Activated CD4-positive, alpha-beta T cell treated with anti-CD3 and anti-CD28 coated beads, Interleukin-2, amount 10 ng/mL, durations not matched to agents 24 days and 14 days (primary cell): ENCODE measurements at regions not wholly inside any gene's neighbourhood (a gene's known extent, or its start where the extent isn't known, plus 50 kb on each side); places are given as distances from the start of the nearest gene placed in this dataset.
"Not testable (repeated sequence)": the region's sequence is repeated elsewhere in the genome, so short reads cannot be mapped to it uniquely, and the experiment has no call there.

Experiments used
- DNase-seq: peaks from one replicate; pipeline ENCODE4 v3.0.0; 2022
- H3K27ac Mint-ChIP-seq: one replicate; pipeline ENCODE4 v1.8.0; 2022; ENCODE audit warnings: mild to moderate bottlenecking, mixed read lengths
- H3K27me3 Mint-ChIP-seq: one replicate; pipeline ENCODE4 v1.8.0; 2022; ENCODE audit warnings: mixed read lengths
- H3K36me3 Mint-ChIP-seq: one replicate; pipeline ENCODE4 v1.8.0; 2022; ENCODE audit warnings: low read depth, mild to moderate bottlenecking, mixed read lengths
- H3K4me1 Mint-ChIP-seq: one replicate; pipeline ENCODE4 v1.8.0; 2021; ENCODE audit warnings: mixed read lengths
- H3K4me3 Mint-ChIP-seq: one replicate; pipeline ENCODE4 v1.8.0; 2022; ENCODE audit warnings: mild to moderate bottlenecking, moderate library complexity, mixed read lengths
- H3K9me3 Mint-ChIP-seq: one replicate; pipeline ENCODE4 v1.8.0; 2021; ENCODE audit warnings: mixed read lengths
- intact Hi-C: fragments of 100-400 bp; cut with micrococcal nuclease; formaldehyde crosslinking; loops from one replicate; pipeline ENCODE4 v1.15.1; 2023

GRCh38 chr5:125673359-125673950 lies 749.8 kb upstream of the GRAMD2B start:
- Mint-ChIP-seq H3K36me3 (no peaks in the 10 kb centered on the region), H3K4me1 (no peaks in the 10 kb centered on the region), H3K27me3 (no peaks in the 10 kb centered on the region), H3K27ac (no peak overlapping the region), H3K4me3 (no peak overlapping the region), H3K9me3 (no peaks in the 10 kb centered on the region)
- no peak for DNase-seq
- intact Hi-C loops: no loop called here

GRCh38 chr5:125679522-125679921 lies 743.7 kb upstream of the GRAMD2B start:
- H3K27me3 Mint-ChIP-seq: no peaks in the 10 kb centered on the region
- no peak overlapping the region for H3K4me3 Mint-ChIP-seq
- no peaks in the 10 kb centered on the region for H3K9me3 Mint-ChIP-seq
- no peak overlapping the region for H3K27ac Mint-ChIP-seq
- no peaks in the 10 kb centered on the region for H3K4me1 Mint-ChIP-seq
- no peaks in the 10 kb centered on the region for H3K36me3 Mint-ChIP-seq
- intact Hi-C loops: no loop called here
- DNase-seq: no peak

- intact Hi-C loops: no loop called here
- H3K36me3 Mint-ChIP-seq: no peaks in the 10 kb centered on the region
Observed at GRCh38 chr5:125683669-125684068, 739.5 kb upstream of the GRAMD2B start.

GRCh38 chr5:125685771-125686170 lies 737.4 kb upstream of the GRAMD2B start:
- Mint-ChIP-seq H3K4me1 (no peaks in the 10 kb centered on the region), H3K36me3 (no peaks in the 10 kb centered on the region), H3K4me3 (no peak overlapping the region), H3K27ac (no peak overlapping the region), H3K27me3 (no peaks in the 10 kb centered on the region), H3K9me3 (no peaks in the 10 kb centered on the region)
- no peak for DNase-seq
- intact Hi-C loops: no loop called here

More at GRCh38 chr5:125683669-125684068, 739.5 kb upstream of the GRAMD2B start:
- no peak overlapping the region for H3K4me3 Mint-ChIP-seq
- no peaks in the 10 kb centered on the region for H3K9me3 Mint-ChIP-seq
- no peaks in the 10 kb centered on the region for H3K4me1 Mint-ChIP-seq
- no peaks in the 10 kb centered on the region for H3K27me3 Mint-ChIP-seq
- DNase-seq: no peak
- H3K27ac Mint-ChIP-seq: no peak overlapping the region

- intact Hi-C loops, H3K4me3 Mint-ChIP-seq, DNase-seq, H3K4me1 Mint-ChIP-seq, H3K9me3 Mint-ChIP-seq, H3K27ac Mint-ChIP-seq, H3K36me3 Mint-ChIP-seq, H3K27me3 Mint-ChIP-seq: not testable (repeated sequence)
Observed at GRCh38 chr5:125691738-125692530, 731.3 kb upstream of the GRAMD2B start.

GRCh38 chr5:125695996-125696655 lies 727.1 kb upstream of the GRAMD2B start:
- no peaks in the 10 kb centered on the region for H3K4me1 Mint-ChIP-seq
- H3K4me3 Mint-ChIP-seq: no peak overlapping the region
- no peaks in the 10 kb centered on the region for H3K36me3 Mint-ChIP-seq
- no peaks in the 10 kb centered on the region for H3K9me3 Mint-ChIP-seq
- no peak for DNase-seq
- no peak overlapping the region for H3K27ac Mint-ChIP-seq
- intact Hi-C loops: no loop called here
- no peaks in the 10 kb centered on the region for H3K27me3 Mint-ChIP-seq

- H3K27ac Mint-ChIP-seq: no peak overlapping the region
- intact Hi-C loops: no loop called here
Observed at GRCh38 chr5:125696762-125697161, 726.4 kb upstream of the GRAMD2B start.

GRCh38 chr5:125698420-125698819 lies 724.8 kb upstream of the GRAMD2B start:
- Mint-ChIP-seq H3K27me3 (no peaks in the 10 kb centered on the region), H3K36me3 (no peaks in the 10 kb centered on the region), H3K27ac (no peak overlapping the region), H3K4me1 (no peaks in the 10 kb centered on the region), H3K9me3 (no peaks in the 10 kb centered on the region), H3K4me3 (no peak overlapping the region)
- no peak for DNase-seq
- intact Hi-C loops: no loop called here

More at GRCh38 chr5:125696762-125697161, 726.4 kb upstream of the GRAMD2B start:
- Mint-ChIP-seq H3K4me3 (no peak overlapping the region), H3K36me3 (no peaks in the 10 kb centered on the region), H3K4me1 (no peaks in the 10 kb centered on the region), H3K27me3 (no peaks in the 10 kb centered on the region), H3K9me3 (no peaks in the 10 kb centered on the region)
- no peak for DNase-seq

GRCh38 chr5:125699860-125700259 lies 723.3 kb upstream of the GRAMD2B start:
- DNase-seq: no peak
- no peaks in the 10 kb centered on the region for H3K27me3 Mint-ChIP-seq
- intact Hi-C loops: no loop called here
- H3K4me3 Mint-ChIP-seq: no peak overlapping the region
- H3K9me3 Mint-ChIP-seq: peaks cover 8% of the 10 kb centered on the region
- no peaks in the 10 kb centered on the region for H3K36me3 Mint-ChIP-seq
- no peaks in the 10 kb centered on the region for H3K4me1 Mint-ChIP-seq
- no peak overlapping the region for H3K27ac Mint-ChIP-seq

- Mint-ChIP-seq H3K4me3 (no peak overlapping the region), H3K4me1 (no peaks in the 10 kb centered on the region), H3K9me3 (peaks cover 8% of the 10 kb centered on the region), H3K36me3 (no peaks in the 10 kb centered on the region), H3K27me3 (no peaks in the 10 kb centered on the region), H3K27ac (no peak overlapping the region)
- intact Hi-C loops: no loop called here
- no peak for DNase-seq
Observed at GRCh38 chr5:125700380-125700861, 722.8 kb upstream of the GRAMD2B start.

GRCh38 chr5:125703616-125704015 lies 719.6 kb upstream of the GRAMD2B start:
- no peak overlapping the region for H3K4me3 Mint-ChIP-seq
- H3K27me3 Mint-ChIP-seq: no peaks in the 10 kb centered on the region
- no peaks in the 10 kb centered on the region for H3K4me1 Mint-ChIP-seq
- intact Hi-C loops: no loop called here
- no peaks in the 10 kb centered on the region for H3K36me3 Mint-ChIP-seq
- H3K27ac Mint-ChIP-seq: no peak overlapping the region
- H3K9me3 Mint-ChIP-seq: peaks cover 8% of the 10 kb centered on the region
- DNase-seq: no peak

GRCh38 chr5:125704888-125705287 lies 718.3 kb upstream of the GRAMD2B start:
- intact Hi-C loops: no loop called here
- Mint-ChIP-seq H3K36me3 (no peaks in the 10 kb centered on the region), H3K27ac (no peak overlapping the region), H3K4me1 (no peaks in the 10 kb centered on the region), H3K4me3 (no peak overlapping the region), H3K27me3 (no peaks in the 10 kb centered on the region), H3K9me3 (peaks cover 8% of the 10 kb centered on the region)
- no peak for DNase-seq

- intact Hi-C loops: no loop called here
- no peaks in the 10 kb centered on the region for H3K36me3 Mint-ChIP-seq
- H3K27ac Mint-ChIP-seq: no peak overlapping the region
- H3K4me3 Mint-ChIP-seq: no peak overlapping the region
- no peaks in the 10 kb centered on the region for H3K4me1 Mint-ChIP-seq
- H3K27me3 Mint-ChIP-seq: no peaks in the 10 kb centered on the region
- no peak for DNase-seq
- peaks cover 8% of the 10 kb centered on the region for H3K9me3 Mint-ChIP-seq
Observed at GRCh38 chr5:125708583-125708982, 714.6 kb upstream of the GRAMD2B start.

GRCh38 chr5:125710745-125711144 lies 712.5 kb upstream of the GRAMD2B start:
- H3K27ac Mint-ChIP-seq: no peak overlapping the region
- no peak for DNase-seq
- no peak overlapping the region for H3K4me3 Mint-ChIP-seq
- H3K36me3 Mint-ChIP-seq: no peaks in the 10 kb centered on the region
- H3K27me3 Mint-ChIP-seq: no peaks in the 10 kb centered on the region
- no peaks in the 10 kb centered on the region for H3K9me3 Mint-ChIP-seq
- intact Hi-C loops: no loop called here
- no peaks in the 10 kb centered on the region for H3K4me1 Mint-ChIP-seq
